ENCODE measurements at regions not wholly inside any gene's neighbourhood (a gene's known extent, or its start where the extent isn't known, plus 50 kb on each side); places are given as distances from the start of the nearest gene placed in this dataset.
A peak's percentile ranks its signal among the peaks of the same experiment; 100 is the strongest.

GRCh38 chr4:142974328-142974727 lies 128.2 kb upstream of the INPP4B start:
- no peak for DNase-seq

- no peak for DNase-seq
These were observed 129.5 kb upstream of the INPP4B start for GRCh38 chr4:142975618-142976017.

- no peak for DNase-seq
These were observed 130.4 kb upstream of the INPP4B start for GRCh38 chr4:142976482-142976881.

GRCh38 chr4:142977182-142977581 lies 131.1 kb upstream of the INPP4B start:
- no peak for DNase-seq

GRCh38 chr4:142983065-142983464 lies 137.0 kb upstream of the INPP4B start:
- no peak for DNase-seq

GRCh38 chr4:142983589-142983988 lies 137.5 kb upstream of the INPP4B start:
- no peak for DNase-seq

GRCh38 chr4:142984871-142985585 lies 138.9 kb upstream of the INPP4B start:
- no peak for DNase-seq

- DNase-seq = no peak
These were observed 168.5 kb upstream of the USP38 start for GRCh38 chr4:143016171-143016570.

- DNase-seq = no peak
These were observed 167.5 kb upstream of the USP38 start for GRCh38 chr4:143017210-143017609.

- DNase-seq = no peak
These were observed 165.4 kb upstream of the USP38 start for GRCh38 chr4:143019351-143019750.

GRCh38 chr4:143021384-143021783 lies 163.3 kb upstream of the USP38 start:
- no peak for DNase-seq

- no peak for DNase-seq
These were observed 161.3 kb upstream of the USP38 start for GRCh38 chr4:143023239-143023918.

- DNase-seq = no peak
These were observed 159.5 kb upstream of the USP38 start for GRCh38 chr4:143025081-143025704.

- DNase-seq = no peak
These were observed 158.1 kb upstream of the USP38 start for GRCh38 chr4:143026459-143027170.

GRCh38 chr4:143035661-143036060 lies 149.1 kb upstream of the USP38 start:
- no peak for DNase-seq

GRCh38 chr4:143036443-143036842 lies 148.3 kb upstream of the USP38 start:
- DNase-seq = no peak

- peak; percentile 17 to 44 for DNase-seq
These were observed 138.3 kb upstream of the USP38 start for GRCh38 chr4:143046454-143046853.

- no peak for DNase-seq
These were observed 137.8 kb upstream of the USP38 start for GRCh38 chr4:143046906-143047305.

- DNase-seq = no peak
These were observed 129.7 kb upstream of the USP38 start for GRCh38 chr4:143054971-143055370.

GRCh38 chr4:143055997-143056396 lies 128.7 kb upstream of the USP38 start:
- no peak for DNase-seq

GRCh38 chr4:143071351-143071750 lies 113.4 kb upstream of the USP38 start:
- no peak for DNase-seq

GRCh38 chr4:143076723-143077122 lies 108.0 kb upstream of the USP38 start:
- no peak for DNase-seq

GRCh38 chr4:143082701-143083100 lies 102.0 kb upstream of the USP38 start:
- no peak for DNase-seq
